Islet precursor cell (in vitro differentiated cells): ENCODE measurements at regions not wholly inside any gene's neighbourhood (a gene's known extent, or its start where the extent isn't known, plus 50 kb on each side); places are given as distances from the start of the nearest gene placed in this dataset.

Source experiments
- DNase-seq: peaks from one replicate; pipeline ENCODE4 v3.0.0-alpha.2; 2018

DNA sequence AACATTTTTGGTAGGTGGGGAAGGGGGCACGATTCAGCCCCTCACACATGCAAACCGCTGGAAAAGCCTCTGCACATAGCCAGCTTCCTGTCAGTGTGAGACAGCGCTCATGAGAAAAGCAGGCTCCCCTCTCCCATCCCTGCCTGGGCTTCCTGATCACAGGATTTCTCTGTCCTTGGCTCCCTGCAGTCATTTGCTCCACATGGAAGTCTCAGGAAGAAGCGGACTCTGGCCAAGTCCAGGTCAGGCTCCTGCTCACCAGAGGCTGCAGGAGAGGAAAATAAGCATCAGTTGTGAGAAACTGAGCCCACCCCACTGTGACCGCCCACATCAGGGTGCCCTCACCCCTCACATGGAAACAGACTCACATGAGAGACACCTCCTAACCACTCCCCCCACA, 664.3 kb upstream of the TENM3 start:
- DNase-seq: no peak

DNA sequence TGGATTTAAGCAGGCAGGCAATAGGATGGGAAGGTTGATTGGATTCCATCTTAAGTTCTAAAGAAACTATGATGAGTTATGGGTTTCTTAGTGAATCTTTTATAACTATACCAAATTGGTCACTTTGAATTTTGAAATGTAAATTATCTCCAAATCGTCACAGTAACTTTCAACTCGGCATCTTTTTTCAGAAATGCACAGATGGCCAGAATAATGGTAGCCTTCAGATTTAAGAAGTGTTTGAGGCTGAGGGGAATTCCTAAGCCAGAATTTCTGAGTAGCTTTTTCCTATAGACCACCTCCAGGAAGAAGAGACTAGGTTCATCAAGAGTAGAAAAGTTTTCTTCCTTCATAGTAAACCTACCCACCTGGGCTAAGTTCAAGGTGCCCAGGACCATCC, 663.7 kb upstream of the TENM3 start:
- DNase-seq: no peak

DNA sequence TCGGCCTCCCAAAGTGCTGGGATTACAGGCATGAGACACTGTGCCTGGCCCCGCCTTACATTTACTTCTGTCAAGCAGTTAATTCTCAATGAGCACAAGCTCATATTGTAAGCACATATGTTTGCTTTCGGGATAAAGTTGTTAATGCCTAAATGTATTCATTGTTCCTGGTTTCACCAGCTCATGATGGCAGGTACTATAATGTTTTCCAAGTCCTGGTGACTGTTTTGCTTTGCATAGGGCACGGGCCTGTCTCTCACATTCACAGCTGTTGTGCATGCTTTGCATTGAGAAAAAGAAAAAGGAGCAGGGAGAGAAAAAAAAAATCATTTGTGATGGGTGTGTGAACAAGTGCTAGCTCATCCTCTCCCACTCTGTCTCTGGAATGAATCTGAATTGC, 661.2 kb upstream of the TENM3 start:
- DNase-seq: no peak

GRCh38 chr4:181582595-181582994, 660.6 kb upstream of the TENM3 start:
- no peak for DNase-seq

- DNase-seq: no peak
Measured at GRCh38 chr4:181588733-181589302, 654.4 kb upstream of the TENM3 start.

- no peak for DNase-seq
Measured at GRCh38 chr4:181592221-181592745, 650.9 kb upstream of the TENM3 start.

GRCh38 chr4:181593703-181594102, 649.5 kb upstream of the TENM3 start:
- DNase-seq: no peak

- no peak for DNase-seq
Measured at GRCh38 chr4:181594188-181594587, 649.0 kb upstream of the TENM3 start.

- DNase-seq: no peak
Measured at GRCh38 chr4:181595716-181596115, 647.5 kb upstream of the TENM3 start.

DNA sequence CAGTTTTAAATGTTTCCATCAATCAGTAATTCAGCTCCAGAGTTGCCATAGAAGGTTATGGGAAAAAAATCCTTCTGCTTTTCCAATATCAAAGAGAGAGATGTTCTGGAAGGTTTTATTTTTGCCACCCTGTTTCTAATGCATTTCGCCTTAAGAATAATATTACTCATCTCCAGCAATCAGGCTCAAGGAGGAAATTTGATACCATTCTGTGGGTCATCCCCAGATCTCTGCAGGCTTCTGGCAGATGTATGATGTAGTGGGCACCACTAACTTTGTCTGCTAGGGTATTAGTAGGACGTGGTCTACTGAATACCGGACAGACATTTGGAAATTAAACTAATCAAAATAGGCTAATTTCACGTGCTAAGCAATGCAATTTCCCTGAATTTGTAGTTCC, 645.4 kb upstream of the TENM3 start:
- no peak for DNase-seq

- no peak for DNase-seq
Measured at GRCh38 chr4:181599134-181599533, 644.1 kb upstream of the TENM3 start.

DNA sequence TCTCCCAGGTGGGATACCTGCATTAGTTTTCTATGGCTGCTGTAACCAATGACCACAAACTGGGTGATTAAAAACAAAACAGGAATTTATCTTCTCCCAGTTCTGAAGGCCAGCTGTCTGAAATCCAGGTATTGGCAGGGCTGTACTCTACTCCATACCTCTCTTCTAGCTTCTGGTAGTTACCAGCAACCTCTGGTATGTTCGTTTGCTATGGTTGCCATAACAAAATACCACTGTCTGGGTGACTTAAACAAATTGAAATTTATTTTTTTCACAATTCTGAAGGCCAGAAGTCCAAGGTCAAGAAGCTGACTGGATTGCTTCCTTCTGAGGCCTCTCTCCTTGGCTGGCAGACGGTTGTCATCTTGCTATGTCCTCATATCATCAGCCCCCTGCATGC, 642.1 kb upstream of the TENM3 start:
- no peak for DNase-seq

DNA sequence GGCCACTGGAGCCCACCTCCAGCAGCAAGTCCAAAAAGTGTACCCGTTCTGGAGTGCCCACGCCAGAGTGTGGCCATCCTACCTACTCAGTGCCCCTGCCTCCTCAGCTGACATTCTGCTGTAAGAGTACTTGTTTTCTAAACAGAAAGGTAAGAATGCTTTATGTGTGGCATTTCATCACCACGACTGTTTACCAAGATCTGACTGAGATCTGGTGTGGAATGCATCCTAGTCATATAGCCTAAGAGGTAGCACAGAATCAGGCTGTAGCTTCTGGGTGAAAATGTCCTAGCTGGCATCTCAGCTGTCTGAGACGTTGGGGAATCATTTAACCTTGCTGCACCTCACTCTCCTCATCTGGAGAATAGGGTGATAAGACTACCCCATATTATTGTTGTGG, 638.7 kb upstream of the TENM3 start:
- no peak for DNase-seq

- no peak for DNase-seq
Measured at GRCh38 chr4:181606300-181606699, 636.9 kb upstream of the TENM3 start.

DNA sequence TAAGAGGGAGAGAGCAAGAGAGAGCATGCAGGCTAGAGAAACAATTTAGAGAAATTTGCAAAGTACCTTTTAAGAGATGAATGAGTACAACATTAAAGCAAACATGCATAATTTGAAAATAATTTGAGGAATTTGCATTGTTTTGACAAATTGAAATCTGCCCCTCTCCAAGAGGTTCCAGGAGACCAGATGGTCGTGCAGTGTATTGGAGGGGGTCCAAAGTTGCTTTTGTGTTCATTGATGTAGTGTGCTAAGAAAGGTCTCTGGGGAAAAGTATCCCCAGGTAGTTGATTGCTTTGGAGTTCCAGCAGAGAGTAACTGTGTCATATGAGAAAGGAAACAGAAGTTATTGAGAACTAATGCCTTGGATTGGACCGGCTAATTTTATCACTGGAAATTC, 635.0 kb upstream of the TENM3 start:
- no peak for DNase-seq

DNA sequence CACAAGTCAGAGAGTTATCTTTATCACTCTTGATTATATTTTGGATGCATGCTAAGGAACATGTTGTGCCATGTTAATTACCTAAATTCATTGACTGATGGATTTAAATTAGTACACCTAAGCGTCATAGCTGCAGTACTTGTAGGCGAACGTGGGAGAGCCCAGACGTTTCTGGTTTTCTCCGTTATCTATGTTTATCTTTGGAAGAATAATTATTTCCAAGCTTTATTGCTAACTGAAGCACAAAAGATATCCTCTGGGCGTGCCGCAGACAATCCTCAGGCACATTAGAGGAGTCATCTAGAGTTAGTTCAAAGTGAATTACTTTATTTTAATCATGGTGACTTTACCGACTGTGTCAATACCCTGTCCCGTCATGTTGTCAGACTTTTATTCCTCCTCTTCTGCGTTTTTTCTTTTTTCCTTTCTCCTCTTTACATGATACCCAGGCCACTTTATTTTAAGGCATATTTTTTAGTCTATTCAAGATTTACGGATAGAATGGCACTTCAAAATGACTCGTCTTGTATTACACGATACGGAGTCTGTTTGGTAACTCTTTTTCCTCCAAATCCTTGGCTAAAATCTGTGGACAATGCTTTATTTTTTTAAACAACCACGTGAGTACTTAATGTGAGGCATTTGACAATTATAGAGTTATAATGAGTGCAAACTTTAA, 632.0 kb upstream of the TENM3 start:
- no peak for DNase-seq

DNA sequence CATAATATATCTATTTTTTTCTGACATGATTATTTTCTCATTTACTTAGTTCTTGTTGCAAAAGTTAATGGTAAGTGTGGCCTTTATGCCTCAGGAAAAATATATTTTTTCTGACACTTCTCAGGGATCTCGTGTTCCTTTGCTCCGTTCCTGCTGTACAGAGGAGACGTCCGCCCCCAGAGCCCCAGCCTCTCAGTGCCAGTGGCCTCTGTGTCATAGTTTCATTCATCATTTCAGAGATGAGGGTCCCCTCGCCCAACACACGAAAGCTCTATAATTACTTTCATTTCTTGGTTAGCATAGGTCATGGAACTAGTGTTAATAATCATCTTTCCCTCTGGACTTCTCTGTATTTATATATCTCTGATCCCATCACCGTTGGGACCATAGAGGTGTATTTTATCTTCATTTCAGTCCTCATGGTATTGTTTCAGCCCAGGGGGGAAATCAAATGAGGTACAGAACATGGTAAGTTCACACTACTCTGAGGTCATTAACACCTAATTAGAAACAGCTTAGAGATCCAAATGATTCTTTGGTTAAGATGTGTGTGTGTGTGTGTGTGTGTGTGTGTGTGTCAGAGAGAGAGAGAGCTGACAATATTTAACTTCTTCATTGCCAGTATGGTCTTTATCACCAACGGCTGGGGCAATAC, 631.1 kb upstream of the TENM3 start:
- no peak for DNase-seq

GRCh38 chr4:181613200-181613599, 630.0 kb upstream of the TENM3 start:
- no peak for DNase-seq

DNA sequence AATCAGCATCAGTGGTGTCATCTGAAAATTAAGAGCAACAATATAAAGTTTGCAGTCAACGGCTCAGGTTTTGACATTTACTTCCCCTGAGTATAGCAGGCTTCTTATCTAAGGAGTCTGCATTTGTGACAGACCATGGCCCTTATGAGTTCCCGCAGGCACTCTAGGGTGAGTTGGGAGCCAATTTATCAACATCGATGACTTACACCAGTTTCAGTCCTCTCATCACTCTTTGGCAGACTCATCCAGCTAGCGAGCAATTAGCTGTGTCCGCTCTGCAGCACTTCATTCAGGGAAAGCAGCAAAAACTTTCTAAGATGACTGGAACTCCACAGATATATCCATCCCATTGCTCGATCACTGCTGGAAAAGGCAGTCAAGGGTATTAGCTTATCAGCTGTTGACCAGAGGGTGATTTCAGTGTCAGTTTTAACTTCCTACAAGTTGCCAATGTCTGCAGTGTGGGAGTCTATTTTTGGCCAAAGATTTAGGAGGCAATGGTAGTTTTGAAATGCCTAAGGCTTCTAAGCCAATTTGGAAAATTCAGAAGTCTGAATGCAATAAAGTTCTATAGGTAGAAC, 625.1 kb upstream of the TENM3 start:
- DNase-seq: peak; percentile 56

- DNase-seq: no peak
Measured at GRCh38 chr4:181618896-181619295, 624.3 kb upstream of the TENM3 start.

GRCh38 chr4:181619651-181620050, 623.6 kb upstream of the TENM3 start:
- no peak for DNase-seq

- no peak for DNase-seq
Measured at GRCh38 chr4:181637186-181638105, 605.8 kb upstream of the TENM3 start.

DNA sequence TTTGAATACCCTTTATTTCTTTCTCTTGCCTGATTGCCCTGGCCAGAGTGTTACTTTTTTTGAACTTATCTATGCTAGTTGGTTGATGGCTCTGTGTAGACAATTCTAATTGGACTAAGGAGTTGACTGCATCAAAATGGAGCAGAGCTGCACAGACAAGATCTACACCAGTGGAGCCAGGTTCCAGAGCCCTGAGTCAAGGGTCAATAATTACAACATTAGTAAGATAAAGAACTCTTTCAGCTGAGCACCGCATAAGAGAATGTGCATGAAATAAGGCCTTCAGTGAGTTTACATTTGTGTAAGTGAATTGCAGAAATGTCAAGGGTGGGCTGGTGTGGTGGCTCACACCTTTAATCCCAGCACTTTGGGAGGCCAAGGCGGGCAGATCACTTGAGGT, 599.7 kb upstream of the TENM3 start:
- no peak for DNase-seq
